Neutrophil (primary cell): ENCODE measurements at regions not wholly inside any gene's neighbourhood (a gene's known extent, or its start where the extent isn't known, plus 50 kb on each side); places are given as distances from the start of the nearest gene placed in this dataset.

Experiments
- H3K27ac ChIP-seq: fragments of 200-600 bp; sonication (generic); 2 replicates; pipeline ENCODE4 v1.5.1; 2016; ENCODE audit warnings: mild to moderate bottlenecking, moderate library complexity
- H3K27me3 ChIP-seq: fragments of 200-600 bp; sonication (generic); 2 replicates; pipeline ENCODE4 v1.6.0; 2016; ENCODE audit warnings: mild to moderate bottlenecking
- H3K36me3 ChIP-seq: fragments of 200-600 bp; sonication (generic); 2 replicates; pipeline ENCODE4 v1.5.1; 2017
- H3K4me1 ChIP-seq, 2 experiments: fragments of 200-600 bp in 1 of 2; sonication (generic) in 1 of 2; 1 replicate in 1 of 2; 2 replicates in 1 of 2; pipeline versions ENCODE4 v1.5.1 to v1.6.1; 2013 to 2016; ENCODE audit warnings: low read depth in 1 of 2, low read length in 1 of 2, mild to moderate bottlenecking in 1 of 2, moderate library complexity in 1 of 2; ENCODE audit not compliant: control insufficient read depth in 1 of 2, insufficient read depth in 1 of 2
- H3K4me3 ChIP-seq, 2 experiments: fragments of 200-600 bp in 1 of 2; sonication (generic) in 1 of 2; 1 replicate in 1 of 2; 2 replicates in 1 of 2; pipeline ENCODE4 v1.5.1; 2013 to 2016; ENCODE audit warnings: low read depth in 1 of 2, low read length in 1 of 2, mild to moderate bottlenecking in 1 of 2, moderate library complexity in 1 of 2
- H3K9me3 ChIP-seq: fragments of 200-600 bp; sonication (generic); 2 replicates; pipeline ENCODE4 v1.5.1; 2016
- CTCF ChIP-seq: fragments of 200-600 bp; sonication (generic); IDR thresholded peaks from 2 replicates; pipeline ENCODE4 v1.5.1; 2016; ENCODE audit warnings: antibody characterized with exemption

DNA sequence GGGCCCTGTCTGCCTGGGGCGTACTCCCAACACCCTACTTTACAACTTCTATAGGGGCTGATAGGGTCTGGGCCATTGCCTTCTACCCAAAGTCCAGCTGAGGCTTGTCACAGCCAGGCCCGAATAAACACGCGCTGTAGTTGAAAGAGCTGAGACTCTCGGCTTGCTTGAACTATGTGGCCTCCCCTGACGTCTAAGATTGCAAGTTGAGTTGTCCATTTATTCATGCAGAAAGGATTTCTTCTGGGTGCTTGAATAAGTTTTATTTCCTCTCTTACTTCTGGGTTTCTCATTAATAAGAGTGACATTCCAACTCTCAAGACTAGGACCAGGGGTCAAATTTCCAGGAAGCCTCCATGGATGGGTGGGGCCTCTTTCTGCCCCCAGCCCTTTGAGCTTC, 74.4 kb upstream of the VRK1 start:
- H3K27ac ChIP-seq: no peak overlapping the region
- no peaks in the 10 kb centered on the region for H3K9me3 ChIP-seq
- peaks cover 18% of the 10 kb centered on the region for H3K27me3 ChIP-seq
- no peak overlapping the region for H3K4me3 ChIP-seq
- no peaks in the 10 kb centered on the region for H3K36me3 ChIP-seq
- no peaks in the 10 kb centered on the region for H3K4me1 ChIP-seq
- no peak for TF ChIP-seq CTCF

- Histone ChIP-seq H3K4me1 (no peaks in the 10 kb centered on the region), H3K27ac (no peak overlapping the region), H3K36me3 (no peaks in the 10 kb centered on the region), H3K9me3 (no peaks in the 10 kb centered on the region), H3K27me3 (peaks cover 29% of the 10 kb centered on the region), H3K4me3 (no peak overlapping the region)
- TF ChIP-seq CTCF: no peak
These were observed 73.2 kb upstream of the VRK1 start for GRCh38 chr14:96723946-96724345.

DNA sequence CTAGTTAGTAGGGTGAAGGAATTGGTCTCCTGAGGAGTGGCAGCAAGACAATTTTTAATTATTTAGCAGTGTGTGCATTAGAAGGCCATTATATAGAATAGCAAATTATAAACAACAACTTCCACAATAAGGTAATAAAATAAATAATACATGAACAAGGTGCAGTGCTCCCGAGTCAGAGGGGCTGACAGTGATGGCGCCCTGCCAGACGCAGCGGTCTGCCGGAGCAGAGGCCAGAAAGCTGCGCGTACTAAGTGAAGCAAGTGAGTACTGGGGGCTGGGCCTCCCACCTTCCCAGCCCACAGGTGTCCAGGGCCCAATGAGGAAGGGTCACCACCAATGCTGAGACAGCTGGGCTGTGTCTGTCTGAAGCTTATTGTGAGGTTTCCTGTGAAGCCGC, 72.0 kb upstream of the VRK1 start:
- Histone ChIP-seq H3K9me3 (no peaks in the 10 kb centered on the region), H3K4me3 (no peak overlapping the region), H3K27ac (no peak overlapping the region), H3K36me3 (no peaks in the 10 kb centered on the region), H3K27me3 (peaks cover 41% of the 10 kb centered on the region), H3K4me1 (no peaks in the 10 kb centered on the region)
- no peak for TF ChIP-seq CTCF

DNA sequence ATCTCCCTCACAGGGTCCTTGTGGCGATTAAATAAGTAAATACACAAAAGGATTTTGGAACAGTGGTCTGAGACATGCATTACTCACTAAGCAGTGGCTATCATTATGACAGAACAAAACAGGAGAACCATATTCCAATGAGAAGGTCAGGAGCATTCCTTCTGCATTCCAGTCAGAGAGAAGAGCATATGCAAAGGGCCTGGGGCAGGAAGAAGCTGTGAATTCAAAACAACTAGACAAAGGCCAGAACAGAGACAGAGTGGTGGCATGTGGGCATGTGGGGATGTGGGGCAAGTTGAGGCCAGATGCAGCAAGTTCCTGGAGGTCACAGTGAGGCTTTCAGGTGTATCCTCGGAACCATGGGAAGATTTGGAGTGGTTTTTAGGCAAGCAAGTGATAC, 70.1 kb upstream of the VRK1 start:
- Histone ChIP-seq H3K36me3 (no peaks in the 10 kb centered on the region), H3K4me1 (no peaks in the 10 kb centered on the region), H3K9me3 (no peaks in the 10 kb centered on the region), H3K27me3 (peaks cover 51% of the 10 kb centered on the region), H3K27ac (no peak overlapping the region), H3K4me3 (no peak overlapping the region)
- no peak for TF ChIP-seq CTCF

- Histone ChIP-seq H3K27me3 (peaks cover 53% of the 10 kb centered on the region), H3K9me3 (no peaks in the 10 kb centered on the region), H3K36me3 (no peaks in the 10 kb centered on the region), H3K4me3 (no peak overlapping the region), H3K4me1 (no peaks in the 10 kb centered on the region), H3K27ac (no peak overlapping the region)
- no peak for TF ChIP-seq CTCF
These were observed 69.7 kb upstream of the VRK1 start for GRCh38 chr14:96727491-96727890.
